Endothelial cell of umbilical vein (primary cell): ENCODE measurements at regions not wholly inside any gene's neighbourhood (a gene's known extent, or its start where the extent isn't known, plus 50 kb on each side); places are given as distances from the start of the nearest gene placed in this dataset.

Experiments used
- EZH2 ChIP-seq: IDR thresholded peaks from 2 replicates; pipeline ENCODE4 v1.6.1; 2012; ENCODE audit warnings: borderline replicate concordance, low read depth, mild to moderate bottlenecking, moderate library complexity, low read length, inconsistent platforms; ENCODE audit not compliant: severe bottlenecking
- MAX ChIP-seq: IDR thresholded peaks from 2 replicates; pipeline ENCODE4 v1.6.1; 2011; ENCODE audit not compliant: insufficient read depth, insufficient read length
- POLR2A ChIP-seq: IDR thresholded peaks from 2 replicates; pipeline ENCODE4 v1.6.1; 2012; ENCODE audit warnings: low read depth, mild to moderate bottlenecking, control low read depth, low read length
- TF ChIP-seq, protein P1 (sequence below), 2 donors: IDR thresholded peaks; 1 replicate in 1 of 2; 2 replicates in 1 of 2; pipeline ENCODE4 v1.5.1; 2011; ENCODE audit warnings: low read length in 2 of 2, mild to moderate bottlenecking in 2 of 2, moderate library complexity in 2 of 2, control low read depth in 1 of 2, inconsistent platforms in 1 of 2, low read depth in 1 of 2; ENCODE audit not compliant: insufficient read depth in 1 of 2; ENCODE audit errors: extremely low read depth in 1 of 2

GRCh38 chr2:89842180-89842908 lies 1150.9 kb downstream of the RPIA start:
- TF ChIP-seq POLR2A (no peak), EZH2 (no peak), MAX (no peak)
- TF ChIP-seq, protein P1, sequence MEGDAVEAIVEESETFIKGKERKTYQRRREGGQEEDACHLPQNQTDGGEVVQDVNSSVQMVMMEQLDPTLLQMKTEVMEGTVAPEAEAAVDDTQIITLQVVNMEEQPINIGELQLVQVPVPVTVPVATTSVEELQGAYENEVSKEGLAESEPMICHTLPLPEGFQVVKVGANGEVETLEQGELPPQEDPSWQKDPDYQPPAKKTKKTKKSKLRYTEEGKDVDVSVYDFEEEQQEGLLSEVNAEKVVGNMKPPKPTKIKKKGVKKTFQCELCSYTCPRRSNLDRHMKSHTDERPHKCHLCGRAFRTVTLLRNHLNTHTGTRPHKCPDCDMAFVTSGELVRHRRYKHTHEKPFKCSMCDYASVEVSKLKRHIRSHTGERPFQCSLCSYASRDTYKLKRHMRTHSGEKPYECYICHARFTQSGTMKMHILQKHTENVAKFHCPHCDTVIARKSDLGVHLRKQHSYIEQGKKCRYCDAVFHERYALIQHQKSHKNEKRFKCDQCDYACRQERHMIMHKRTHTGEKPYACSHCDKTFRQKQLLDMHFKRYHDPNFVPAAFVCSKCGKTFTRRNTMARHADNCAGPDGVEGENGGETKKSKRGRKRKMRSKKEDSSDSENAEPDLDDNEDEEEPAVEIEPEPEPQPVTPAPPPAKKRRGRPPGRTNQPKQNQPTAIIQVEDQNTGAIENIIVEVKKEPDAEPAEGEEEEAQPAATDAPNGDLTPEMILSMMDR (IDR thresholded peaks at IDR 0.05; ENCODE audit: extremely low read depth in 1 of 2, insufficient read depth in 1 of 2, low read depth in 1 of 2, low read length in 2 of 2): no peak
